GM12872 (cell line): ENCODE measurements at regions not wholly inside any gene's neighbourhood (a gene's known extent, or its start where the extent isn't known, plus 50 kb on each side); places are given as distances from the start of the nearest gene placed in this dataset.

Experiments
- CTCF ChIP-seq: IDR thresholded peaks from 3 replicates; pipeline ENCODE4 v1.5.1; 2011; ENCODE audit warnings: low read depth, mild to moderate bottlenecking, low read length, moderate library complexity; ENCODE audit not compliant: insufficient read depth

GRCh38 chr2:175355246-175355645 lies 173.7 kb upstream of the ATP5MC3 start:
- no peak for TF ChIP-seq CTCF

- no peak for TF ChIP-seq CTCF
These were observed 171.8 kb upstream of the ATP5MC3 start for GRCh38 chr2:175353275-175353674.

- no peak for TF ChIP-seq CTCF
These were observed 170.0 kb upstream of the ATP5MC3 start for GRCh38 chr2:175351512-175351911.

- TF ChIP-seq CTCF: no peak
These were observed 168.6 kb upstream of the ATP5MC3 start for GRCh38 chr2:175350105-175350504.

- no peak for TF ChIP-seq CTCF
These were observed 160.6 kb upstream of the ATP5MC3 start for GRCh38 chr2:175342085-175342484.

- TF ChIP-seq CTCF: no peak
These were observed 148.7 kb upstream of the ATP5MC3 start for GRCh38 chr2:175330195-175330594.

GRCh38 chr2:175326801-175327200 lies 145.3 kb upstream of the ATP5MC3 start:
- TF ChIP-seq CTCF: no peak

- TF ChIP-seq CTCF: no peak
These were observed 141.7 kb upstream of the ATP5MC3 start for GRCh38 chr2:175323162-175323561.
